NCI-H2107 treated with DMSO at 0.1 percent for 48 hours (cell line): ENCODE measurements at regions not wholly inside any gene's neighbourhood (a gene's known extent, or its start where the extent isn't known, plus 50 kb on each side); places are given as distances from the start of the nearest gene placed in this dataset.

Experiments used
- DNase-seq: peaks from one replicate; lab custom pipeline; 2025; ENCODE audit not compliant: unreplicated experiment; lab: John Stamatoyannopoulos, UW

DNA sequence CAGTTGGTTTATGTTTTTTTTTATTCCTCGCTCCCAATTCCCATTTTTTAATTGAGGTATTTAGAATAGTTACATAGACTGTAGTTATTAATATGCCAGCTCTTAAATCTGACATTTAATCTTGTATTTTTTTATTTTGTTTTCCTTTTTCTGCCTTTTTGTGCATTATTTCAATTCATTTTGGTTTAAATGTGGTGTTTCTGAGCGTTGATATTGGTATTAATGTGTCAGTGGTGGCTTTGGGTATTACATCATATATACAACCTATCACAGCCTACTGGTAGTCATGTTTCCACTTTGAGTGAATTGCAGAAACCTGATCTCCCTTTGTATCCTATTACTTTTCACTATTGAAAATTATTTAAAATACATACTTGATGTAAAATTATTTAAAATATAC lies 1027.3 kb downstream of the KCNT2 start:
- DNase-seq, result no peak

DNA sequence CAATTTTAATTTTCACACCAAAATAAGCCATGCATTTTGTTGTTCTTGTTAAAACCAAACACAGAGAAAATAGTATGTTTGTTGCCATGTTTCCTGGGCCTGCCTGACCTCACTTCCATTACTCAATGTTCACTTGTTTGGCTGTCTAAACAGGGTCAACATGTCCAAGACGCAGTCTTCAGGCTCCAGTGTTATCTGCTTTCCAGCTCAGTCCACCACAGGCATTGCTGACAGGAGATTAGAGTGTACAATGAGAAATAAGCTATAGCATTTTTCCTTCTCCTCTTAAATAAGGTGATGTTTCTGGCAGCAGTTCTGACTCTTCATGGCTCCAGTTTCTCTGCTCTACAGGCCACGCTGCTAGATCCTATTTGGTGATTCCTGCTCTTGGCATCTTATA lies 1030.5 kb downstream of the KCNT2 start:
- no peak for DNase-seq

DNA sequence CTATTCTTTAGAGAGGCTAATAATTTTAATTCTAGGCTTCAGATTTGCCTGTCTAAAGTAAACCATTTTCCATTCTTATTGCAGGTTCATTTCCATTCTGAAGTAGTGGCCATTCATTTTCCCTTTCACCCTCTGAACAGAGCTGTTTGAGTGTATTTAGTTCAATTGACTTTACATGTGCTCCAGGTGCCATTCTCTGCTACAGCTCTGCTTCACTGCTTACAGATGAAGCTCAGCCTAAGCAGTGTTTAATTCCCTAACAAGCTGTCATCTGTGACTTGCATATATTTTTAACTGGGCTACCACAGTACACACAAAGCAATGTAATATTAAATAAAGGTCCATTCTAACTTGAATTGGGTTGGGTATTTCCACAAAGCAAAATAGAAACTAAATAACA lies 1031.6 kb downstream of the KCNT2 start:
- peak; percentile 54 for DNase-seq

DNA sequence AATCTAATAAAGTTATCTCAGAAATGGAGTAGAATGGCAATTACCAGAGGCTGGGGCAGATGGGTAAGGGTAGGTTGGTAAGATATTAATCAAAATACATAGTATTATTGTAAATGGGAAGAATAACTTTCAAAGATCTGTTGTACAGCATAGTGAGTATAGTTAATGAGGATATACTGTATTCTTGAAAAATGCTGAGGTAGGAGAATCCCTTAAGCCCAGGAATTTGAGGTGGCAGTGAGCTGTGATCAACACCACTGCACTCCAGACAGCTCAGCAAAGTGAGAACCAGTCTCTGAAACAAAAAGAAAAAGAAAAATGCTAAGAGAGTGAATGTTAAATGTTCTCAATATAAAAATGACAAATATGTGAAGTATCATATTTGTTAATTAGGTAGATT lies 1033.7 kb downstream of the KCNT2 start:
- no peak for DNase-seq

DNA sequence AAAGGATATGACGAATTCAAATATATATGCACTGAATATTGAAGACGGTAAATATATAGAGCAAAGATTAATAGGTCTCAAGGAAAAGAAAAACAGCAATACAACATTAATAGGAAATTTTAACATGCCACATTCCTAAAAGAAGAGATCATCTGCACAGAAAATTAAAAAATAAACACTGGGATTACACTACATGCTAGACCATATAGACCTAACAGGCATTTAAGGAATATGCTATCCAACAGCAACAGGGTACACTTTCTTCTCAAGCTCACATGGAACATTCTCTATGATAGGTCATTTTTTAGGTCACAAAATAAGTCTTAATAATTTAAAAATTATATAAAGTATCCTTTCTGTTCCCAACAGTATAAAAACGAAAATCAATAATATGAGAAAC lies 1038.3 kb downstream of the KCNT2 start:
- DNase-seq, result no peak

DNA sequence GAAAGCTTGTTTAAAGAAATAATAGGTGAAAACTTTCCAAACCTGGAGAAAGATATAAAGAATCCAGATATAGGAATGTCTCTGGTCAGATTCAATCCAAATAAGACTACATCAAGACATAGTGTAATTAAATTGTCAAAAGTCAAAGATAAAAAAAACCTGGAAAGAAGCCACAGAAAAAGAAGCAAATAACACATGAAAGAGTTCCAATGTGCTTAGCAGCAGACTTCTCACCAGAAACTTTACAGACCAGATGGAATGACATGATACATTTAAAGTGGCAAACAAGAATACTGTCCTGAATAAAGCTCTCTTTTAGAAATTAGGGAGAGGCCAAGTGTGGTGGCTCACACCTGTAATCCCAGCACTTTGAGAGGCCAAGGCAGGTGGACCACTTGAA lies 1039.9 kb downstream of the KCNT2 start:
- DNase-seq, result no peak

DNA sequence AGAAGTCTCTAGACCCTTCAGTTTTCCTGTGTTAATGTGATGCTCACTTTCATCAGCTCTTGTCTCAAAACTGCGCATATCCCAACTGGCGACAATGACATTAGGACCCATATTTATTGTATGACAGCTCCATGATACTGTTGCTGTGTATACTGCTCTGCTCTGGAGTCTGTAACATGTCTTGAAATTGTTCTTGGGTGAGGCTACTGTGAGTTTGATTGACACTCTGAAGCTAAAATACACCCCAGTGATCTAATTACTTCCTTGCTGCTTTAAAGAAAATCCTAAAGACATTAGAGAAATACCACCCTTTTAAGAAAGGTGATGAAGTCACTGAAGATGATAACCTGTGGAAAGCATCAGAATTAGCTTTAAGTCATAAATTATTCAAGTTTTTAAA lies 1046.2 kb downstream of the KCNT2 start:
- DNase-seq, result no peak

DNA sequence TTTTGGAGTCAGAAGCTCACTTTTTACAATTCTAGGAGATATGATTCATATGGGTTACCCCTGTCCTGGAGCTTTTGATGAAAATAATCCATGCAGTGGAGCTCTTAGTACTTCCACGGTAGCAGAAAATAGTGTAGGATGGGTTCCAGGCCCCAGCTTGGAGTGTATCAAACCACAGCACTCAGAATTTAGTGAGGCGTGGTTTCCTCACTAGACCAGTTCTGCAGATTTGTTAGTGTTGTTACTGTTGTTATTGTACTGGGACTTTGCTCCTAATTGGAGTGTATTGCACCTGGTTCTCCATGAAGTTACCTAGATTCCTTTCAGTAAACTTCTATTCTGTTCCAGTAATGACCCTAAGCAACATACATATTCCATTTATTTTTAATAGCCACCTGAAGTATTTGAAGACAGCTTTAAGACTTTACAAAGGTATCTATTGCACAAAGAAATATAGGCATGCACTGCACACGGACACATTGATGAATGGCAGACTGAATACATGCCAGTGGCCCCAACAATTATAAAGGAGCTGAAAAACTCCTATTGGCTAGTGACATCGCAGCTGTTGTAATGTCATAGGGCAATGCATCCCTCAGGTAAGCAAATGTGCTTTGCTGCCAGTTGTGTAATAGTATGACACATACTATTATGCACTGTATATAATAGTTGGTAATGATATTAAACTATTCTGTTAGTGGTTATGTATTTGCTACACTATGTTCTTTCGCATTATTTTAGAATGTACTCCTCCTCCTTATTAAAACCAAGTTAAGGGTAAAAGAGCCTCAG lies 1058.0 kb downstream of the KCNT2 start:
- no peak for DNase-seq

DNA sequence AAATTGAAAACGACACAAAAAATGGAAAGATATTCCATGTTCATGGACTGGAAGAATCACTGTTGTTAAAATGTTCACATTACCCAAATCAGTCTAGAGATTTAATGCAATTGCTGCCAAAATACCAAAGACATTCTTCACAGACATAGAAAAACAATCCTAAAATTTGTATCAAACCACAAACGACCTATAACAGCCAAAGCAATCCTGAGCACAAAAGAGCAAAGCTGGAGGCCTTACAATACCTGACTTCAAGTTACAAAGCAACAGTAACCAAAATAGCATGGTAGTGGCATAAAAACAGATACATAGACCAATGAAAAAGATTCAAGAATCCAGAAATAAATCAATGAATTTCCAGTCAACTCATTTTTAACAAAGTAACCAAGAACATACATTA lies 1077.3 kb downstream of the KCNT2 start:
- no peak for DNase-seq

DNA sequence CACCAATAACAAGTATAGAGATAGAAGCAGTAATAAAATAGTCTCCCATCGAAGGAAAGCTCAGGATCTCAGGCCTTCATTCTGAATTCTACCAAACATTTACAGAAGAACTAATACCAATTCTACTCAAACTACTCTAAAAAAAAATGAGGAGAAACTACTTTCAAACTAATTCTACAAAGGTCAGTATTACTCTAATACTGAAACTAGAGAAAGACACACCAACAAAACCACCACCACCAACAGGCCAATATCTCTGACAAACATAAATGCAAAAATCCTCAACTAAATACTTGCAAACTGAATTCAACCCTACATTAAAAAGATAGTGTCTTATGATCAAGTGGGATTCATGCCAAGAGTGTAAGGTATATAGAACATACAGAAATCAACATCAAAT lies 1078.4 kb downstream of the KCNT2 start:
- no peak for DNase-seq

DNA sequence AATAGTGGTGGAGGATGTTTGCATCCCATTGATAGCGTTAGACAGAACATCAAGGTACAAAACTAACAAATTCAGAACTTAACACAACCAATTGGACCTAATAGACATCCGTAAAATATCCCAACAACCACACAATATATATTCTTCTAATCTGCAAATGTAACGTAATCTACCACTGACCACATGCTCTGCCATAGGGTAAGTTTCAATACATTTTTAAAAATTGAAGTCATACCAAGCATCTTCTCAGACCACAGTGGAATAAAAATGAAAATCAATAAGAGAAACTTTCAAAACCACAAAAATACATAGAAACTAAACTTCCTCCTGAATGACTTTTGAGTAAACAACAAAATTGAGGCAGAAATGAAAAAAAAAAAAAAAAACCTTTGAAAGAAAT lies 1087.5 kb downstream of the KCNT2 start:
- no peak for DNase-seq

DNA sequence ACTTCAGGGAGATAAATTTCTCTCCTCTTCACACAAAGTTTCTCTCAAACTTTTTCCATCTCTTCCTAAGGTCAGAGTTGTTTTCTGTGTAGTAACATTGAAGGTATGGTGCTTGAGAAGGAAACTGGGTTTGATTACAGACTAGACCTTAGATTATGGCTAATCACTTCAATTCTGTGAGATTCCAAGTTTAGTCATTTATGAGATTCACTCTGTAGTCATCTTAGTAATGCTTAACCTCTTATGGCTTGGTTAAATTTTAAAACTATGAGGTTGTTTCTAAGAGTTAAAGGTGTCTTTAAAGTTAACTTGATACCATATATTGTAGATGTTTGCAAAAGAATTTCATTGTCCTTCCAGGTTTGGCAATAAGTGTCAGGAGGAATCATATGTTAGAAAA lies 1092.2 kb downstream of the KCNT2 start:
- no peak for DNase-seq

DNA sequence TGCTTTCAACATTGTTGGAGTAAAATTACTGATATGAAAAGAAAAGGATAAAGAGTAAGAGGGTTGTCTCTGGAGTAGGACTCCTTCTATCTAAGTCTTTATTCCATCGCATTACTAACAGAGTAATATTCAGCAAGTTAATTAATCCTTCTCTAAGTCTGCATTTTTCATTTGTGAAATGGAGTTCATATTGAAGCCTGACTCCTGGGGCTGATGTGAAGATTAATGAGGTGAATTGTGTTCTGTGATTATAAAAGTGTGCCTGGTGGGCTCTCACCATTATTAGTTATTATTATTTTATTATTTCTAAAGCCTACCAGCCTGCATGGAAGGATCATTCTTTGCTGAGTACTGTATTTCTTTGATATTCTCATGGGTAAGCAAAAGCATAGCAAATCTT lies 1096.7 kb downstream of the KCNT2 start:
- DNase-seq, result no peak

DNA sequence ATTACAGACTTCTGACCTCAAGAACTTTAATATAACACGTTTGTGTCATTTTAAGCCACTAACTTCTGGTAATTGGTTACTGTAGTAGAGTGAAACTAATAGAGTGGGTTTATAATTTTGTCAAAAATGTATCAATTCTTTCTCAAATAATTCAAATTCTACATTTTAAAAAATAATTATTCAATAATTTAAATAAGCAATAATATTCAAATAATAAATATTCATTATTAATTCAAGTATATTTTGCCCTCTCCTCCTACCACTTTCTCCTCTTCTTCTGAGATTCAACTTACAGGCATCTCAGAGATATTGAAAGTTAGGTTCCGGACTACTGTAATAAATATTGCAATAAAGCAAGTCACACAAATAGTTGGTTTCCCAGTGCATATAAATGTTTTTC lies 1107.1 kb downstream of the KCNT2 start:
- no peak for DNase-seq

DNA sequence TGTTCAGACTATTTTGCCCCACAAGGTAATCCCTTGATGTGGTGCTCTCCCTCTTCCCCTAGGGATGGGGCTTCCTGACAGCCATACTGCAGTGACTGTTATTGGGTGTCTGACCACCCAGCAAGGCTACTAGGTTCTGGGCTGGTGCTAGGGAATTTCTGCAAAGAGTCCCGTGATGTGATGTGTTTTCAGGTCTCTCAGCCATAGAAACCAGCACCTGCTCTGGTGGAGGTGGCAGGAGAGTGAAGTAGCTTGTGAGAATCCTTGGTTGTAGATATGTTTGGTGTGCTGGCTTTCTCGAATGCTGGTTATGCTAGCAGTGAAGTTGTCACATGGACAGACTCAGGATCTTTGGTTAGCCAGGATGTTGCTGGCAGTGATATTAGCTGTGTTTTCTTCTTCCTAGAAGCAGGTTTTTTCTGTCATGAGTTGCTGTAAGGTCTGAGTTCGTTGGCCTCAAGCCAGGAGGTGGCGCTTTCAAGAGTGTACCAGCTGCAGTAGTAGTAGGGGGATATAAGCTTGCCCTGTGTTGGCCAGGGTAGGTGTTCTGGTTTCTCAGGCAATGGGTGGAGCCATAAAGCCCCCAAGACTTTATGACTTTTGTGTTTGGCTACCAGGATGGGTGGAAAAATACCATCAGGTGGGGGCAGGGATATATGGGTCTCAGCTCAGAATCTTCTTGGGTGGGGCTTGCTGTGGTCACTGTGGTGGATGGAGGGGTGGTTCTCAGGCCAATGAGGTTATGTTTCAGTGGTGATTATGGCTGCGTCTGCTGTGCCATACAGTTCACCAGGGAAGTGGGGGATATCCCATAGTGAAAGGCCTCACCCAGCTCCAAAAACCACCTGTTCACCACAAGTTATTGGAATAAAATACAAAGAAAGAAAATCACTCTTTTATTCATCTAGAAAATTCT lies 1112.3 kb downstream of the KCNT2 start:
- no peak for DNase-seq

DNA sequence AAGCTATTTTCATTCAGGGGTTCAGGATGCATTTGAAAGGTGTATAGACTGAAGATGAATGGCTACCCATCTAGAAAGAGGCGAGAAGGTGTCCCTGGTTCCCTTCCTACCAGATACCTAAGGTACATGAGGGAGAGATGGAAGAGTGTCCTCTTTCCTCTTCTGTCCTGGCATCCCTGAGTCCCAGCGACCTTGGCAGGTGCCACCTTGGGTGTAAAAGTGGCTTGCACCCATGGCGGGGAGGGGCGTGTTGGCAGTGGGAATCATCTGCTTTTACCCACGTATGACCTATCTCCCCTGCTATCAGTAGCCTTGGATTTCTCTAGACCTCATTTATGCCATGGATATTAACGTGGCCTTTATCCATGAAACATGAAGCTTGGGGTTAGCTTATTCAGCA lies 1126.1 kb downstream of the KCNT2 start:
- no peak for DNase-seq

DNA sequence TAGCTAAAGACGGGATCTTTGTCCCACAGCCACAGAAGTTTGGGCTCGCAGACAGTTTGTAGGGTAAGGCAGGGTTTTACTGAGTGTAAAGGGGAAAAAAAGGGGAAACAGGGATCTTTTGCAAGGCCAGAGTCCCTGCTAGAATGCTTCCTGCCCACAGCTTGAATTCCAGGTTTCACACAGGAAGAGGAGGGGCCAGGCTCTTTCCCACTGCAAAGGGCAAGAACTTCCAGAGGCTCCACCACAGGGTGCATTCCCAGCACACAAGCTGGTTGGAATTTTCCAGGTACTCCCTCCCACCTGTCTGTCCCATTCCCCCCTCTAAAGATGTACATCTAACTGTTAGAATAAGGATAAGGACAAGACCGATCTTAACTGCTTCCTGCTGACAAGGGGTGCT lies 1126.9 kb downstream of the KCNT2 start:
- DNase-seq, result no peak

DNA sequence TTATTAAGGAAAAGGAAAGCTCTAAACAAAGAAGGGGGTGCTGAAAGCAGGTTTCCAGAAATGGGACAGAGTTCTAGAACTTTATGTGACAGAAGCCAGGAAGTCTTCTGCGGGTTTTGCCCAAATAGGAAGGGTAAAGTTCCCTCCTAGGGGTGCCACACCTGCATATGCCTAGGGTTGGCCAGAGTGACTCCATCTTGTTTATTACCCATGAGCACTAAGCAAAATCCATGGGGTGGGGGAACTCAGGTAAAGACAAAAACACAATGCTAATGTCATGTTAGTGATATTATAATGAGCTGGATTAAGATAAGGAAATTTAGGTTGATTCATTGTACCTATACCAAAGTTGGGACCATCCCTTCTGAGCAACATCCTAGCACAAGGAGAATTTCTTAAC lies 1132.7 kb downstream of the KCNT2 start:
- DNase-seq, result no peak

DNA sequence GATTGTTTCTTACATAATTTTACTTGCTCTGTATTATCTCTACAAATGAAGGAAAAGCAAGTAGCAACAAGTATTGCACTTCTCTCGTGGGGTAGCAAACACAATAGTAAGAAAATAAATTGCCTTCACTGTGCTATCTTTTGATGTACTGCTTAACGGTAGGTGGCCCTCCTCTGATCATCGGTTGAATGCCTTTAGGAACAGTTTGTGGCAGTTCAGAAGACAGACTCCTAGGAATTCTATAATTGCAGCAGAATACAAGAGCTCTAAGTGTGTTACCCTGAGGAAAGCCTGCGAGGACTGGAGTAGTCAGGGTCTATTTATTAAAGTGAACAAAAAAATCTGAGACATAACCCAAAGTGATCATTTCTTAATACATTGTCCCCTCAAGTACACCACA lies 1135.9 kb downstream of the KCNT2 start:
- DNase-seq, result no peak

DNA sequence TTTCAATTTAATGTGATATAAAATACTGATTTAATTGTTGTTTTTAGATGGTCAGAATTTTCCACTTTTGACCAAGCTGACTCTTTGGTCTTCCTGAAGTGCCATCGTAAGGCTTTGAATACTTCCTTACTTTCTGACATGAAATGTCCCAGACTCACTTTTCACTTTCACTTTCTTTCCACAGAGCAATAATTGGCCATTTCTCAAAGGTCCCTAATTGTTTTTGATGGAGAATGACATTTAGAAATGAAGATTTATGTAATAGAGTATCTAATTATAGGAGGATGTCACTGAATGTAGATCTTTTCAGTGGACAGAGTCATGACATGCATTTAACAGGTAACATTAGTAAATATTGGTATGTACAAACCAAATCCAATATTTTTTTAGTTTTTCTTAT lies 1141.6 kb downstream of the KCNT2 start:
- no peak for DNase-seq

DNA sequence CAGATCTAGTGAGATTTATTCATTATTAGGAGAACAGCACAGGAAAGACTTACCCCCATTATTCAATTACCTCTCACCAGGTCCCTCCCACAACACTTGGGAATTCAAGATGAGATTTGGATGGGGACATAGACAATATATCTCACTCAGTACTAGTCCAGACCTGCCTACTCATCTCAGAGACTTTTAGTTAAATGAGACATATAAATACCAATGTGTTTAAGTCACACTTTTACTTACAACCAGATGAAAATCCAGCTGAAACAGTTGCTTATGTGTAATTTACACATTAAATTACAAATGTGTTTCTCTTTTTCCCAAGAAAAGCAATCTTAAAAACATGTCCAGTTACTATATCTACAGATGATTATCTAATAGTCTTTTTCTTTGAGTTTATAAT lies 1145.6 kb downstream of the KCNT2 start:
- DNase-seq, result no peak

DNA sequence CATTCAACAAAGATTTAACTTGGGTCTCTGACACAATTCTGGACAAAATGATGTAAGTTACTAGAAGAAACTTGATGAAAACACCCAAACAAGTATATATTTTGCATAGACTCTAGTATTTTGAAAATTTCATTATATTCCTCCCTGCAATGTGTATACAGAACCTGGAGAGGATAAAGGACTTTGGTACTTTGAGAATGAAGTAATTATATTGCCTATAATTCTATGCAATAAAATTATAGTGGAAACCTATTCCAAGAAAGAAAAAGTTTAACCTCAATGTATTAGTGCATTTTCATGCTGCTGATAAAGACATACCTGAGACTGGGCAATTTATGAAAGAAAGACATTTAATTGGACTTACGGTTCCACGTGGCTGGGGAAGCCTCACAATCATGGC lies 1146.1 kb downstream of the KCNT2 start:
- DNase-seq, result no peak
